ENCODE measurements at regions not wholly inside any gene's neighbourhood (a gene's known extent, or its start where the extent isn't known, plus 50 kb on each side); places are given as distances from the start of the nearest gene placed in this dataset.

DNA sequence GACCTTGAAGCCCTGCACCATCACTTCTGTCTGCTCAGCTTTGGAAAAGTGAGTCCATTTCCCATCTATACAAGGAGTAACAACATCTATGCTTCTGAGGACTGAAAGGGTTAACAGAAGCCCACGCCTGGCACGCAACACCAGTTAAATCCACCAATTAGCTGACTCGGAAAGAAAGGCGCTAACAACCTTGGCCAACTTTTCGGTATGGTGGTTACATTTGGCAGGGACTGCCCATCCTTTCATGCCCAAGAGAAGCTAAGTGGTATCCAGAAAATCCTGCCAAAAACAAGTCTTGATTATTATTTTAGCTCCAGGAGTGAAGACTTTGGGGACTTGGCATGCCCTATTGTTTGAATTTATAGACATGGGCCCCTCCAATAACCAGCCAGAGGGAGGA lies 202.3 kb upstream of the RPL38 start:
- DNase-seq (ENCODE audit: low spot score): no peak
- TF ChIP-seq, protein P1, sequence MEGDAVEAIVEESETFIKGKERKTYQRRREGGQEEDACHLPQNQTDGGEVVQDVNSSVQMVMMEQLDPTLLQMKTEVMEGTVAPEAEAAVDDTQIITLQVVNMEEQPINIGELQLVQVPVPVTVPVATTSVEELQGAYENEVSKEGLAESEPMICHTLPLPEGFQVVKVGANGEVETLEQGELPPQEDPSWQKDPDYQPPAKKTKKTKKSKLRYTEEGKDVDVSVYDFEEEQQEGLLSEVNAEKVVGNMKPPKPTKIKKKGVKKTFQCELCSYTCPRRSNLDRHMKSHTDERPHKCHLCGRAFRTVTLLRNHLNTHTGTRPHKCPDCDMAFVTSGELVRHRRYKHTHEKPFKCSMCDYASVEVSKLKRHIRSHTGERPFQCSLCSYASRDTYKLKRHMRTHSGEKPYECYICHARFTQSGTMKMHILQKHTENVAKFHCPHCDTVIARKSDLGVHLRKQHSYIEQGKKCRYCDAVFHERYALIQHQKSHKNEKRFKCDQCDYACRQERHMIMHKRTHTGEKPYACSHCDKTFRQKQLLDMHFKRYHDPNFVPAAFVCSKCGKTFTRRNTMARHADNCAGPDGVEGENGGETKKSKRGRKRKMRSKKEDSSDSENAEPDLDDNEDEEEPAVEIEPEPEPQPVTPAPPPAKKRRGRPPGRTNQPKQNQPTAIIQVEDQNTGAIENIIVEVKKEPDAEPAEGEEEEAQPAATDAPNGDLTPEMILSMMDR (IDR thresholded peaks at IDR 0.05; ENCODE audit: extremely low read depth, missing control alignments): no peak

DNA sequence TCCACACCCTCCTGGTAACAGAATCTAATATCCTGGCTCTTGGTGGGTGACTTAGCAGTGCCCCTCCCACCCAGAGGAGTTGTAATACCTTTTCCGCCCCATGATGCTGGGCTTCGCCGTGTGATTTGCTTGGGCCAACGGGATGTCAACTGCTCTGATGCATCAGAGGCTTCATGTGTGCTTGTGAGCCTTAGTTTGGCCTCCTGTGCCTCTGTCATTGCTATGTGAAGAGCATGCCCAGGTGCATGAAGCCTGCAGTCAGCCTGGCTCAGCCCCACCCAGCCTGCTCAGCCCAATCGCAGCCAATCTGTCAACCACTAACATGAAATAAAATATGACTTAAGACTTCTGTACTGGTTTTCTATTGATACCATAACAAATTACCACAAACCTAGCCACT lies 201.2 kb upstream of the RPL38 start:
- no peak for DNase-seq (ENCODE audit: low spot score)
- TF ChIP-seq, protein P1 (IDR thresholded peaks at IDR 0.05; ENCODE audit: extremely low read depth, missing control alignments): no peak

DNA sequence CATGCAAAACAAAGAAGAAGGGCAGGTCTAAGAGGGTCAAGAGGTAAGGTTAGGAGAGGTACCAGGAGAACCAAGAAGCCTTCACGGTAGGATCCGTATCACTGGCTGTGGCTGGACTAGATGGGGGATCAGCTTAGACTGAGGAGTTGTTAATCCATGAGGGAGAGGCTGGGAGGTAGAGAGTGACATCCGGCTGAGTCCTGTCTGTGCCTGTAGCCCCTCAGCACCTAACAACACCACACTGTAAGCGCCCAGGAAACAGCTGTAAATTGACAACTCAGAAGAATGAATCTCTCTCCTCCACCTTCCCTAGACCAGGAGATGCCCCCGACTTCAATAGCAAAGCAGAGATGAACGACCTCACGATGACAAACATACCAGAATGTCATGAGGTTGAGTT lies 199.4 kb upstream of the RPL38 start:
- TF ChIP-seq, protein P1 (IDR thresholded peaks at IDR 0.05; ENCODE audit: extremely low read depth, missing control alignments): no peak
- DNase-seq (ENCODE audit: low spot score): no peak

DNA sequence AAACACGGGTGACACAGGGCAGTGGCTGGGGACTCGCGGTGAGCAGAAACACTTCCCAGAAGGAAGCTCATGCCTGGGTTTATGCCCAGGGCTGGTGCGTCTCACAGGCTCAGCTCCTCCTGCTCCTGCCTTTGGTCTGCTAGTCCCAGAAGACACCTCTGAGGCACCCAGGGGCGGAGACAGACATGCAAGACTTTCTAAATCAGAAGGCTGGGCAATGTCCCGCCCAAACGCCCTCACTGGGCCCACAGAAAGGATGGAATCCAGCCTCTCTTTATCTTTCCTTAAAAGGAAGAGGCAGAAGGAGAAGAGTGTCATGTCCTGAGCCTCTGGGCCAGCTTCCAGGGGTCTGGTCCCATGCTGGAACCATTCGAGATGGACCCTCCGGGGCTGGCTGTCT lies 197.7 kb upstream of the RPL38 start:
- TF ChIP-seq, protein P1 (IDR thresholded peaks at IDR 0.05; ENCODE audit: extremely low read depth, missing control alignments): no peak
- no peak for DNase-seq (ENCODE audit: low spot score)

DNA sequence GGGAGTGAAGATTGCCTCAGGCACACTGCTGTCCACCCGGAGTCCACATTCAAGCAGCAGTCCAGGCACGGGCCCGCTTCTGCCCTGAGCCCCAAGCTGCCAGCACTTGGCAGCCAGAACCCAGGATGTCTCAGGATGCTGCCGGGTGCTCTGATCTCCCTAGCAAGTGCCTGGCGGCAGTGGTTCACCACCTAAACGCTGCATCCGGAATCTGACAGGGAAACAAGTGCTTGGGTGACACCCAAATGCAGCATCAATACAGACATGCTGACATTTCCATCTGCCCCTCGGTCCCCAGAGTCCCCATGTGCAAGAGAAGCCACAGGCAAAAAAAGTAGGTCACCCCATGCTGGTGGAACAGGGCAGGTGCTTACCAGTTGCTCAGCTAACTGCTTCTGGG lies 197.1 kb upstream of the RPL38 start:
- TF ChIP-seq, protein P1 (IDR thresholded peaks at IDR 0.05; ENCODE audit: extremely low read depth, missing control alignments): no peak
- no peak for DNase-seq (ENCODE audit: low spot score)

DNA sequence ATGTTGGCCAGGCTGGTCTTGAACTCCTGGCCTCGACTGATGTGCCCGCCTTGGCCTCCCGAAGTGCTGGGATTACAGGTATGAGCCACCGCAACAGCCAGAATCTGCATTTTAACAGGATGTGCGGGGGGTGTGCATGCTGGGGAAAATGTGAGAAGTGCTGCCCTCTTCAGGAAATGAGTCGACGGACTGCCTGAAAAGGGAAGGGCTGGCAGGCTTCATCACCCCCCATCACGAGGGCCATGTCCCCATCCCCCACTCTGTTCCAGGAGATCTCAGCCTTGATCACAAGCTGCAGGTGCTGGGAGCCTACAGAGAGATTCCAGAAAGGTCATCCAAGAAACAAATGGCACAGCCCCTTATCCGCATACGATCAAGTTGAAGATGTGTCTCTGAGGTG lies 195.3 kb upstream of the RPL38 start:
- peak; percentile 32 for DNase-seq (ENCODE audit: low spot score)
- TF ChIP-seq, protein P1 (IDR thresholded peaks at IDR 0.05; ENCODE audit: extremely low read depth, missing control alignments): peak; percentile 24

DNA sequence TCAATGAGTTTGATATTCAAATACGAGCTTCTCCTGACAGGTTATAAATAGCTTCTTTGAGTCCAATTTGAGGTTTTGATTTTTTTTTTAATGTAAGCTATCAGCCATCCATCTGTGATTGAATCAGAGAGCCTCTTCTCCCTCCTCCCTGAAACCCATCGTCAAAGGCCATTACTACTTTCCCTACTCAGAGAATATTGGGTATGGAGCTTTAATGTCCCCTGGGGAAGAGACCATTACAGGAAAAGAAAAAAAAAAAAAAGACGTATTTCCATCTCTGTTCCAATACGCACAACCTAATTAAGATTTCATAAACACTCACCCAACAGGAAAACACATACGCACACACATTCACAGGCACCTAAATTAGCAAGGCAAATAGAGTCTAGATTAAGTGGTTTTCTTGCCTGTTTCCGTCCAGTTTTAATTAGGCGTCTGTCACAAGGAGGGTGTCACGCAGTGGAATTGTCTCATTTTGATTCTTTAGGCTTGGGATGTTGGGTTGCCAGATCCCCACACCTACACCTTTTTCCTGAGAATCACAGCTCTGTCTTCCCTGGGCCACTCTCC lies 194.3 kb upstream of the RPL38 start:
- no peak for DNase-seq (ENCODE audit: low spot score)
- TF ChIP-seq, protein P1 (IDR thresholded peaks at IDR 0.05; ENCODE audit: extremely low read depth, missing control alignments): no peak

Measured in GM20000 (cell line).